GM20000 (cell line): ENCODE measurements at regions not wholly inside any gene's neighbourhood (a gene's known extent, or its start where the extent isn't known, plus 50 kb on each side); places are given as distances from the start of the nearest gene placed in this dataset.
"Not testable (repeated sequence)": the region's sequence is repeated elsewhere in the genome, so short reads cannot be mapped to it uniquely, and the experiment has no call there.

ENCODE experiments used
- DNase-seq: peaks from one replicate; pipeline ENCODE4 v3.0.0; 2012; ENCODE audit warnings: low spot score
- CTCF ChIP-seq: IDR thresholded peaks from 2 replicates; pipeline ENCODE4 v1.5.1; 2012; ENCODE audit warnings: mild to moderate bottlenecking, control low read depth; ENCODE audit errors: extremely low read depth, missing control alignments

- DNase-seq, result no peak
- TF ChIP-seq CTCF, result no peak
Observed at GRCh38 chr12:17302001-17302400, 696.0 kb upstream of the LMO3 start.

- DNase-seq, result no peak
- TF ChIP-seq CTCF, result no peak
Observed at GRCh38 chr12:17301544-17301943, 695.6 kb upstream of the LMO3 start.

- TF ChIP-seq CTCF, result no peak
- no peak for DNase-seq
Observed at GRCh38 chr12:17296882-17297281, 690.9 kb upstream of the LMO3 start.

GRCh38 chr12:17286874-17287273, 680.9 kb upstream of the LMO3 start:
- DNase-seq, result no peak
- no peak for TF ChIP-seq CTCF

GRCh38 chr12:17284873-17285272, 678.9 kb upstream of the LMO3 start:
- no peak for DNase-seq
- TF ChIP-seq CTCF, result no peak

GRCh38 chr12:17283563-17283962, 677.6 kb upstream of the LMO3 start:
- no peak for DNase-seq
- TF ChIP-seq CTCF, result no peak

GRCh38 chr12:17282169-17282568, 676.2 kb upstream of the LMO3 start:
- not testable (repeated sequence) for DNase-seq

- no peak for TF ChIP-seq CTCF
- no peak for DNase-seq
Observed at GRCh38 chr12:17278946-17279345, 673.0 kb upstream of the LMO3 start.
